GM18520 (cell line): ENCODE measurements at regions not wholly inside any gene's neighbourhood (a gene's known extent, or its start where the extent isn't known, plus 50 kb on each side); places are given as distances from the start of the nearest gene placed in this dataset.
"Not testable (repeated sequence)": the region's sequence is repeated elsewhere in the genome, so short reads cannot be mapped to it uniquely, and the experiment has no call there.

Experiments used
- ATAC-seq: cut with Tn5 transposase; IDR thresholded peaks from one replicate; pipeline ENCODE4 v1.9.1; 2021; ENCODE audit not compliant: unreplicated experiment

GRCh38 chr2:17460371-17461086, 57.7 kb downstream of the RAD51AP2 start:
- no peak for ATAC-seq

- no peak for ATAC-seq
Measured at GRCh38 chr2:17455343-17455742, 62.9 kb downstream of the RAD51AP2 start.

- ATAC-seq: not testable (repeated sequence)
Measured at GRCh38 chr2:17446191-17446590, 72.0 kb downstream of the RAD51AP2 start.

GRCh38 chr2:17445744-17446143, 72.5 kb downstream of the RAD51AP2 start:
- no peak for ATAC-seq

- no peak for ATAC-seq
Measured at GRCh38 chr2:17442334-17442733, 75.9 kb downstream of the RAD51AP2 start.

GRCh38 chr2:17441790-17442189, 76.5 kb downstream of the RAD51AP2 start:
- ATAC-seq: no peak

DNA sequence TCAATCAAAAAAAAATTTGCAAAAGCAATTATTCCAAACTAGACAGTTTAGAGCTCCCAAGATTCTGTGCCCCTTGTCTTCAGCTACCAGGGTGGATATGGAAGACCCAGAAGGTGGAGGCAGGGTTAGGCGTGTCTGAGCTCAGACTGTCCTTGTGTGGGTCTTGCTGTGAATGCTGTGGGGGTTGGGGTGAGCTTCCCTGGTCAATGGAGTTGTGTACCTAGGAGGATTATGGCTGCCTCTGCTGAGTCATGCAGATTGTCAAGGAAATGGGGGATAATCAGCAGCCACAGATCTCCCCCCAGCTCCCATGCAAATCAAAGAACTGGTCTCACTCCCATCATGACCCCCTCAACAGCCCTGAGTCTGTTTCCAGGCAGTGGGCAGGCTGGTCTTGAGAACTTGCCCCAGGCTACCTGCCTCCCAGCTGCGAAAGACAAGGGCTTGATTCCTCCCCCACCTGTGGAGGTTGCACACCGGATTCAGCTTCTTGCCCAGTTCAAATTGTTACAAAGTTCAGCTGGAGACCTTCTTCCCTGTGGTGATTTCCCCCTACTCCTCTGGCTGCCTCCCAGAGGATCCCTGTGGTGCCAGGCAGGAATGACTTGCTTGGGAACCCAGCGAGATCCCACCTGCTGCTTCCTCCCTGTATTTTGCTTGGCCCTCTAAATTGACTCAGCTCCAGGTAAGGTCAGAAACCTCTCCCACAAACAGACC, 77.0 kb downstream of the RAD51AP2 start:
- no peak for ATAC-seq

- ATAC-seq: no peak
Measured at GRCh38 chr2:17430326-17430725, 87.9 kb downstream of the RAD51AP2 start.

DNA sequence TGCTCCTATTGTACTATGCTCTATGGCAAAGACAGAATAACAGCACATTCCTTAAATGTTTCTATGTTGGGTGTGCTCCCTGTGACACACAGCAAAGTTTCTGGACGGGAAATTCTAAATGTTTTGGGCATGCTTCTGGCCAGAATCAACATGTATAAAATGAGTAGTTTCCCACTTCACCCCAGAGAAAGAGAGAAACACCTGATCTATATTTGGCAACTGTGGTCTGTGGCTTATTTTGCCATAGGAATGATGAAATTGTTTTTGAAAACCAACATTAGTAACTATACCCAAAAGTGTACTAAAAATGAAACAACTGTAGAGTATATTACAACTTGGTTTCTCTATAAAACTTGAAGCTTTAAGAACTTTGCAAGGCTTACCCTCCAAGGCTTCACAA, 89.1 kb downstream of the RAD51AP2 start:
- ATAC-seq: no peak

- ATAC-seq: no peak
Measured at GRCh38 chr2:17427401-17427800, 90.8 kb downstream of the RAD51AP2 start.

- no peak for ATAC-seq
Measured at GRCh38 chr2:17426743-17427142, 91.5 kb downstream of the RAD51AP2 start.

DNA sequence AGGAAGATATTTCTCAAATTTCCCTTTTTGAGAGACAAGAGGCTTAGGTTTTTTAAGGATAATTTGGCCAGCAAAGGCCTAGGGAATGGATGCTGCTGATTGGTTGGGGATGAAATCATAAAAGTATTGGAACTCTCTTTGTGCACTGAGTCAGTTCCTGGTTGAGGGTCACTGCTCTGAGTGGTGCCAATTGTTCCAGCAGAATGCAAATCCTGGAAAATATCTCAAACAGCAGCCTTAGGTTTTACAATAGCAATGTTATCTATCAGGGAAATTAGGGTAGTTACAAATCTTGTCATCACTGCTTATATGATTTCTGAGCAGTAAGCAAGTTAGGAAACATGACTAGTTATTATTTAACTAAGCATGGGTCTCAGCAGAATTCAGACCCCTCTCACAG, 96.2 kb downstream of the RAD51AP2 start:
- ATAC-seq: no peak

DNA sequence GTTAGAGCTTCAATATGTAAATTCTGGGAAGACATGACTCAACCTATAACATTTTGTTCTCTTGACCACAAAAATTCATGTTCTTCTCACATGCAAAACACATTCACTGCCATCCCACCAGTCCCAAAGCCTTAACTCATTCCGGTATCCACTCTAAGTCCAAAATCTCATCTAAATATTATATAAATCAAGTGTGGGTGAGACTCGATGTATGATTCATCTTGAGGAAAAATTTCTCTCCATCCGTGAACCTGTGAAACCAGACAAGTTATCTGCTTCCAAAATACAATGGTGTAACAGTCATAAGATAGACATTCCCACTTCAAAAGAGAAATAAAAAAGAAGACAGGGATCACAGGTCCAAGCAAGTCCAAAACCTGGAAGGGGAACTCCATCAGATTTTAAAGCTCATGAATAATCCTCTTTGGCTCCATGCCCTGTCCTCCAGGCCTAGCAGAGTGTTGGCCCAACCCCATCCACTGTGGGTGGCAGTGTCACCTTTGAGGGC, 101.3 kb downstream of the RAD51AP2 start:
- ATAC-seq: no peak

DNA sequence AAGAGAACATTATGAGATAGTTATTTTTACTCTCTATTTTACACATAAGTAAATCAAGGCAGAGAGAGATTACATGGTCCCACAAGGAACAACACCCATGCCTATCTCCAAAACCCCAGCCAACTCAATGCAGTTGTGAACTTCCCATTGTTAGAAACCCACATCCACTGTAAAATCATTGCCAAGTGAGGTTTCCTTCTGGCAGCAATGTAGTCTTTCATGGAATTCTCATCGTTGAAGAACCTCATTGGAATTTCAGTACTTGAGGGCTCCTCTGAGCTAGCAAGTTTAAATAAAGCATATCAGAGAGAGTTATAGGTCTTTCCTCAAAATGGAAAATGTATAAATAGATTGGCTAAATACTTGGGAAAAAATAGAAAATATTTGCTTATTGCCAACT, 105.2 kb downstream of the RAD51AP2 start:
- ATAC-seq: no peak

GRCh38 chr2:17401096-17401495, 117.1 kb downstream of the RAD51AP2 start:
- no peak for ATAC-seq

- ATAC-seq: no peak
Measured at GRCh38 chr2:17398770-17399169, 119.5 kb downstream of the RAD51AP2 start.

GRCh38 chr2:17388798-17389197, 129.4 kb downstream of the RAD51AP2 start:
- ATAC-seq: no peak

GRCh38 chr2:17387591-17387990, 130.6 kb downstream of the RAD51AP2 start:
- ATAC-seq: no peak

- no peak for ATAC-seq
Measured at GRCh38 chr2:17386771-17387170, 131.5 kb downstream of the RAD51AP2 start.

DNA sequence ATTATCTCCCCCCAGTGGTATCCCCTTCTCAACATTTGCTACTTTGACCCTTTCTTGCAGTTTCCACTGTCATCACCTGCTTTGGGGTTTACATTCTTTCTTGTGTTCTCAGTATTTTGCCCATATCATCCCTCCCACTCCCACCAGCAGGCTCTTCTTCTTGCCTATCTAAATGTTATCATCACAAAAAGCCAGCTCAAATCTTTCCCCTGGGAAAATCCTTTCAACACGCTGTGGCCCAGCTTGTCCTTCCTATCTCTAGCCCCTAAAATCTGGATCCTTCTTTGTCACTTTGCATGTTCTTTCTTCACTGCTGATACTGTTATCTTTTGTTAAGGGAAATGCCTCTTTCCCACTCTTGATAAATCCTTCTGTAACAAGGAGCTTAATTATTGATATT, 138.2 kb downstream of the RAD51AP2 start:
- ATAC-seq: no peak

GRCh38 chr2:17375262-17375661, 143.0 kb downstream of the RAD51AP2 start:
- ATAC-seq: no peak

DNA sequence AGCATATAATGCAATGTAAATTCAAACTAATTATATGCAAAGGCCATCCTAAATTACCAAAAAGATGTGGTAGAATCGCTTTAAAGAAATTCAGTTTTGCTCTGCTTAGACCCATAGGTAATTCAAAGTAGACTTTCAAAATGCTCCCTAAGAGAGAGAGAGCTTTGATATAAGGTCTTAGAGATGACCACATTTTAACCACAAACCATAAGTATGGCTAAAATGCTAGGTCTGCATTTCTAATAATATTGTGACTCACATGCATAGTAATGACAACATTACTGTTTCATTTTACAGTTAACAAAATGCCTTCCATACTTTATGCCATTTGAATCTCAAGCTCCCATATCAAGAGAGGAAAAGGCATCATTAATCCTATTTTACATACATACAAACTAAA, 144.5 kb downstream of the RAD51AP2 start:
- ATAC-seq: no peak
